Nephron (organoid): ENCODE measurements at regions not wholly inside any gene's neighbourhood (a gene's known extent, or its start where the extent isn't known, plus 50 kb on each side); places are given as distances from the start of the nearest gene placed in this dataset.

Source experiments
- H3K27ac Mint-ChIP-seq, 3 experiments: 2 replicates each; pipeline ENCODE4 v1.8.0; 2020; ENCODE audit warnings: mixed read lengths in 3 of 3, mild to moderate bottlenecking in 2 of 3, moderate library complexity in 1 of 3
- H3K27me3 Mint-ChIP-seq: 2 replicates; pipeline ENCODE4 v1.8.0; 2021; ENCODE audit warnings: low read depth, mild to moderate bottlenecking, moderate library complexity, mixed read lengths
- H3K36me3 Mint-ChIP-seq: 2 replicates; pipeline ENCODE4 v1.8.0; 2020; ENCODE audit warnings: low read depth, mixed read lengths
- H3K4me1 Mint-ChIP-seq: 2 replicates; pipeline ENCODE4 v1.8.0; 2020; ENCODE audit warnings: mixed read lengths
- H3K4me3 Mint-ChIP-seq, 3 experiments: 2 replicates each; pipeline ENCODE4 v1.8.0; 2020; ENCODE audit warnings: mild to moderate bottlenecking in 3 of 3, mixed read lengths in 3 of 3, moderate library complexity in 2 of 3
- H3K9me3 Mint-ChIP-seq: 2 replicates; pipeline ENCODE4 v1.8.0; 2020; ENCODE audit warnings: mixed read lengths
- CTCF ChIP-seq, 3 experiments: fragments of 200-600 bp; sonication (generic); IDR thresholded peaks; one replicate each; pipeline ENCODE4 v1.5.0; 2021; ENCODE audit warnings: antibody characterized with exemption in 3 of 3; ENCODE audit not compliant: unreplicated experiment in 3 of 3

GRCh38 chr10:62466590-62466989, 92.4 kb downstream of the ZNF365 start:
- Mint-ChIP-seq H3K27me3 (no peaks in the 10 kb centered on the region), H3K9me3 (no peaks in the 10 kb centered on the region), H3K4me1 (no peaks in the 10 kb centered on the region), H3K27ac (no peak overlapping the region), H3K4me3 (no peak overlapping the region), H3K36me3 (no peaks in the 10 kb centered on the region)
- TF ChIP-seq CTCF (IDR thresholded peaks at IDR 0.05; ENCODE audit: unreplicated experiment in 3 of 3) = no peak

- TF ChIP-seq CTCF (IDR thresholded peaks at IDR 0.05; ENCODE audit: unreplicated experiment in 3 of 3) = no peak
- no peaks in the 10 kb centered on the region for H3K27me3 Mint-ChIP-seq
- no peaks in the 10 kb centered on the region for H3K4me1 Mint-ChIP-seq
- no peaks in the 10 kb centered on the region for H3K36me3 Mint-ChIP-seq
- no peak overlapping the region for H3K4me3 Mint-ChIP-seq
- H3K27ac Mint-ChIP-seq = no peak overlapping the region
- H3K9me3 Mint-ChIP-seq = no peaks in the 10 kb centered on the region
These were observed 93.4 kb downstream of the ZNF365 start for GRCh38 chr10:62467527-62467926.

GRCh38 chr10:62471711-62472110, 97.5 kb downstream of the ZNF365 start:
- Mint-ChIP-seq H3K27ac (no peak overlapping the region), H3K9me3 (no peaks in the 10 kb centered on the region), H3K4me1 (no peaks in the 10 kb centered on the region), H3K36me3 (no peaks in the 10 kb centered on the region), H3K27me3 (peaks cover 3% of the 10 kb centered on the region), H3K4me3 (no peak overlapping the region)
- TF ChIP-seq CTCF (IDR thresholded peaks at IDR 0.05; ENCODE audit: unreplicated experiment in 3 of 3) = no peak

GRCh38 chr10:62473241-62473640, 99.1 kb downstream of the ZNF365 start:
- H3K27me3 Mint-ChIP-seq = peaks cover 3% of the 10 kb centered on the region
- TF ChIP-seq CTCF (IDR thresholded peaks at IDR 0.05; ENCODE audit: unreplicated experiment in 3 of 3) = no peak
- no peak overlapping the region for H3K4me3 Mint-ChIP-seq
- H3K9me3 Mint-ChIP-seq = no peaks in the 10 kb centered on the region
- H3K36me3 Mint-ChIP-seq = no peaks in the 10 kb centered on the region
- no peaks in the 10 kb centered on the region for H3K4me1 Mint-ChIP-seq
- H3K27ac Mint-ChIP-seq = no peak overlapping the region

- TF ChIP-seq CTCF (IDR thresholded peaks at IDR 0.05; ENCODE audit: unreplicated experiment in 3 of 3) = no peak
- H3K9me3 Mint-ChIP-seq = no peaks in the 10 kb centered on the region
- H3K36me3 Mint-ChIP-seq = no peaks in the 10 kb centered on the region
- no peak overlapping the region for H3K27ac Mint-ChIP-seq
- no peaks in the 10 kb centered on the region for H3K4me1 Mint-ChIP-seq
- peaks cover 3% of the 10 kb centered on the region for H3K27me3 Mint-ChIP-seq
- H3K4me3 Mint-ChIP-seq = no peak overlapping the region
These were observed 101.4 kb downstream of the ZNF365 start for GRCh38 chr10:62475551-62475950.

GRCh38 chr10:62479523-62479922, 105.4 kb downstream of the ZNF365 start:
- Mint-ChIP-seq H3K27me3 (peaks cover 3% of the 10 kb centered on the region), H3K36me3 (no peaks in the 10 kb centered on the region), H3K4me3 (no peak overlapping the region), H3K4me1 (no peaks in the 10 kb centered on the region), H3K27ac (no peak overlapping the region), H3K9me3 (no peaks in the 10 kb centered on the region)
- TF ChIP-seq CTCF (IDR thresholded peaks at IDR 0.05; ENCODE audit: unreplicated experiment in 3 of 3) = no peak
